Pancreas (tissue), 10 donors: ENCODE measurements at regions not wholly inside any gene's neighbourhood (a gene's known extent, or its start where the extent isn't known, plus 50 kb on each side); places are given as distances from the start of the nearest gene placed in this dataset.

ENCODE experiments used
- ATAC-seq, 4 donors: fragments of 200-7000 bp; cut with Tn5 transposase; one replicate each; pipeline versions ENCODE4 v1.8.0 to v1.9.1; 2020; ENCODE audit warnings: mild to moderate bottlenecking in 4 of 4, moderate library complexity in 4 of 4
- DNase-seq, 6 donors: peaks; one replicate each; pipeline ENCODE4 v3.0.0-alpha.2; 2020
- FAIRE-seq: peaks from 2 replicates; lab custom pipeline; 2012; peaks lifted over from hg19 to GRCh38; lab: Jason Lieb, UNC
- H3K27ac ChIP-seq, 4 donors: fragments of 200-600 bp; sonication (generic); 1 replicate in 3 of 4; 2 replicates in 1 of 4; pipeline versions ENCODE4 v1.5.0 to v1.8.0; 2020
- H3K27me3 ChIP-seq, 4 donors: fragments of 200-600 bp; one replicate each; pipeline ENCODE4 v1.8.0; 2021
- H3K36me3 ChIP-seq, 3 donors: fragments of 200-600 bp; sonication (generic) in 1 of 3; one replicate each; pipeline versions ENCODE4 v1.5.0 to v1.8.0; 2020 to 2021
- H3K4me1 ChIP-seq, 3 donors: fragments of 200-600 bp; one replicate each; pipeline ENCODE4 v1.8.0; 2021
- H3K4me3 ChIP-seq, 4 donors: fragments of 200-600 bp; sonication (generic) in 2 of 4; one replicate each; pipeline versions ENCODE4 v1.5.0 to v1.8.0; 2020 to 2021
- H3K9me3 ChIP-seq, 4 donors: fragments of 200-600 bp; one replicate each; pipeline ENCODE4 v1.8.0; 2021
- CTCF ChIP-seq, 4 donors: fragments of 200-600 bp; sonication (generic) in 3 of 4; IDR thresholded peaks; one replicate each; pipeline versions ENCODE4 v1.5.0 to v1.8.0; 2021; ENCODE audit warnings: antibody characterized with exemption in 4 of 4
- WGBS, 2 donors: extraction: QIAGEN DNeasy Blood & Tissue Kit; methylation state at CpG; one replicate each; pipeline ENCODE4 v1.1.7; 2013; 5-methylcytosine and 5-hydroxymethylcytosine counted together
- intact Hi-C, 3 donors: fragments of 100-400 bp; cut with DNase I; formaldehyde crosslinking; loops; one replicate each; pipeline versions ENCODE4 v1.11.1 to v1.14.2; 2022
- donor health status: healthy with polysubstance abuse.
- donor health status: DM: no; HTN: no; CAD: no; lungs with moderate emphysema.
- donor health status: DM: no; HTN: no; CAD: no.
- donor health status: control.
- donor health status: control.
- donor health status: Bipolar disorder and iron deficiency.
- donor health status: DM: yes; HTN: yes; CAD: no.
- donor health status: DM: no; HTN: no; CAD: no.
- donor health status: DM: no; HTN: no; CAD: no.
- donor health status: DM: yes; HTN: yes; CAD: no.

GRCh38 chr2:56450772-56451171 lies 267.0 kb downstream of the CCDC85A start:
- ATAC-seq (no peak), FAIRE-seq (no peak), DNase-seq (no peak)
- H3K9me3 ChIP-seq, result no peaks in the 10 kb centered on the region
- no peaks in the 10 kb centered on the region for H3K27me3 ChIP-seq
- no peaks in the 10 kb centered on the region for H3K36me3 ChIP-seq
- H3K4me1 ChIP-seq, result peaks cover 0 to 9% (median 4%) of the 10 kb centered on the region in 3 donors
- no peak overlapping the region for H3K27ac ChIP-seq
- no peak overlapping the region for H3K4me3 ChIP-seq
- intact Hi-C loops, result no loop called here
- no peak for TF ChIP-seq CTCF (IDR thresholded peaks at IDR 0.05)

- H3K4me3 ChIP-seq, result no peak overlapping the region
Measured at GRCh38 chr2:56455642-56456041, 271.9 kb downstream of the CCDC85A start.

GRCh38 chr2:56456791-56457190 lies 273.0 kb downstream of the CCDC85A start:
- H3K4me3 ChIP-seq, result no peak overlapping the region
- H3K4me1 ChIP-seq, result no peaks in the 10 kb centered on the region
- DNase-seq (no peak), ATAC-seq (no peak), FAIRE-seq (no peak)
- no peak overlapping the region for H3K27ac ChIP-seq
- intact Hi-C loops, result no loop called here
- H3K27me3 ChIP-seq, result no peaks in the 10 kb centered on the region
- WGBS, 2 donors, result 86 to 87% methylated on average over 1 of the region's 1 CpG
- no peak for TF ChIP-seq CTCF (IDR thresholded peaks at IDR 0.05)
- no peaks in the 10 kb centered on the region for H3K9me3 ChIP-seq
- H3K36me3 ChIP-seq, result no peaks in the 10 kb centered on the region

More at GRCh38 chr2:56455642-56456041, 271.9 kb downstream of the CCDC85A start:
- intact Hi-C loops, result no loop called here
- no peaks in the 10 kb centered on the region for H3K9me3 ChIP-seq
- no peaks in the 10 kb centered on the region for H3K27me3 ChIP-seq
- H3K27ac ChIP-seq, result no peak overlapping the region
- FAIRE-seq, result no peak
- no peak for DNase-seq
- H3K36me3 ChIP-seq, result no peaks in the 10 kb centered on the region
- ATAC-seq, result no peak
- H3K4me1 ChIP-seq, result no peaks in the 10 kb centered on the region
- 63 to 73% methylated on average over 2 of the region's 2 CpGs for WGBS, 2 donors
- TF ChIP-seq CTCF (IDR thresholded peaks at IDR 0.05), result no peak

GRCh38 chr2:56460508-56460907 lies 276.7 kb downstream of the CCDC85A start:
- Histone ChIP-seq H3K36me3 (no peaks in the 10 kb centered on the region), H3K27ac (no peak overlapping the region), H3K4me1 (no peaks in the 10 kb centered on the region), H3K9me3 (no peaks in the 10 kb centered on the region), H3K27me3 (no peaks in the 10 kb centered on the region), H3K4me3 (no peak overlapping the region)
- no peak for ATAC-seq
- TF ChIP-seq CTCF (IDR thresholded peaks at IDR 0.05), result no peak
- DNase-seq, result no peak
- 32 to 56% methylated on average over 1 of the region's 1 CpG for WGBS, 2 donors
- FAIRE-seq, result no peak
- intact Hi-C loops, result no loop called here

GRCh38 chr2:56464066-56464465 lies 280.3 kb downstream of the CCDC85A start:
- no peak for FAIRE-seq
- WGBS, 2 donors, result 75 to 83% methylated on average over 3 of the region's 3 CpGs
- Histone ChIP-seq H3K36me3 (no peaks in the 10 kb centered on the region), H3K4me1 (no peaks in the 10 kb centered on the region), H3K4me3 (no peak overlapping the region), H3K27ac (no peak overlapping the region), H3K9me3 (no peaks in the 10 kb centered on the region), H3K27me3 (no peaks in the 10 kb centered on the region)
- no peak for DNase-seq
- intact Hi-C loops, result no loop called here
- no peak for ATAC-seq
- no peak for TF ChIP-seq CTCF (IDR thresholded peaks at IDR 0.05)
